GM13976 (cell line): ENCODE measurements at regions not wholly inside any gene's neighbourhood (a gene's known extent, or its start where the extent isn't known, plus 50 kb on each side); places are given as distances from the start of the nearest gene placed in this dataset.

Experiments used
- DNase-seq: peaks from one replicate; pipeline ENCODE4 v3.0.0; 2012; ENCODE audit warnings: low spot score
- in situ Hi-C: fragments of 300-500 bp; cut with MboI; formaldehyde crosslinking; loops from one replicate; pipeline ENCODE4 v1.12.0; 2022; ENCODE audit warnings: low sequenced_read_pairs, mixed read lengths, inconsistent platforms; ENCODE audit not compliant: unreplicated experiment
- TF ChIP-seq, protein P1 (sequence below): IDR thresholded peaks from 2 replicates; pipeline ENCODE4 v1.5.1; 2012; ENCODE audit warnings: borderline replicate concordance, mild to moderate bottlenecking; ENCODE audit not compliant: insufficient read depth; ENCODE audit errors: extremely low read depth, missing control alignments, control extremely low read depth

DNA sequence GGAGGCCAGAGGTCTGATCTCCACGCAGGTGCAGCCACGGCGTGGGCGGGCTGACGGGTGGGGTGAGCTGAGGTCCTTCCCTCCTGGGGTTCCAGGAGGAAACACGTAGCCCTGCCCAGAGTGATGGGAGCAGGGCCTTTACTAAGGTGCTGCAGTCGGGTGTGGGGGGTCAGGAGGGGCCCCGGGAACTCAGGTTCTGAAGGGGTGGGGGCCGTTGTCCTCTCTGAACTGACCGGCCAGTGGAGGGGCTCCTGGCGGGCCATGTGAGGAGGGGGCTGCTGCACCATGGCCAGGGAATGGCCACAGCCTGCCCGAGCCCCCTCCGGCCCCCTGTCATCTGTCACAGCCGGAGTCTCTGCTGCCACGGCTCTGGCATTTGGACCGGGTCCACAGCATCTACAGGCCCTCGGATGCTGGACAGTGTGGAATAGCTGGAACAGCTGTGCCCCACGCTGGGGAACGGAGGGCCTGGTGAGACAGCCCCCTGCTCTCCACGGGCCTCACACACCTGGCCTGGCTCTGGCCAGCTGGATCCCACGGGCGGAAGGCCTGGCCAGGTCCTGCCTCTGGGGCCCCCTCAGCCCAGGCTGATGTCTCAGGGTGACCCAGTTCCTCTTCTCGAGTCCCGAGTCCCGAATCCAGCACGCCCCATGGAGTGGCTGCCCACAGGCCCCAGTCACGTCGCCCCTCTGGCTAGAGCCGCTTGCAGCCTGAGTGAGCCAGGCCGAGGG lies 145.6 kb upstream of the GPC1 start:
- TF ChIP-seq, protein P1, sequence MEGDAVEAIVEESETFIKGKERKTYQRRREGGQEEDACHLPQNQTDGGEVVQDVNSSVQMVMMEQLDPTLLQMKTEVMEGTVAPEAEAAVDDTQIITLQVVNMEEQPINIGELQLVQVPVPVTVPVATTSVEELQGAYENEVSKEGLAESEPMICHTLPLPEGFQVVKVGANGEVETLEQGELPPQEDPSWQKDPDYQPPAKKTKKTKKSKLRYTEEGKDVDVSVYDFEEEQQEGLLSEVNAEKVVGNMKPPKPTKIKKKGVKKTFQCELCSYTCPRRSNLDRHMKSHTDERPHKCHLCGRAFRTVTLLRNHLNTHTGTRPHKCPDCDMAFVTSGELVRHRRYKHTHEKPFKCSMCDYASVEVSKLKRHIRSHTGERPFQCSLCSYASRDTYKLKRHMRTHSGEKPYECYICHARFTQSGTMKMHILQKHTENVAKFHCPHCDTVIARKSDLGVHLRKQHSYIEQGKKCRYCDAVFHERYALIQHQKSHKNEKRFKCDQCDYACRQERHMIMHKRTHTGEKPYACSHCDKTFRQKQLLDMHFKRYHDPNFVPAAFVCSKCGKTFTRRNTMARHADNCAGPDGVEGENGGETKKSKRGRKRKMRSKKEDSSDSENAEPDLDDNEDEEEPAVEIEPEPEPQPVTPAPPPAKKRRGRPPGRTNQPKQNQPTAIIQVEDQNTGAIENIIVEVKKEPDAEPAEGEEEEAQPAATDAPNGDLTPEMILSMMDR: no peak
- peak; percentile 15 for DNase-seq
- in situ Hi-C loops: no loop called here

DNA sequence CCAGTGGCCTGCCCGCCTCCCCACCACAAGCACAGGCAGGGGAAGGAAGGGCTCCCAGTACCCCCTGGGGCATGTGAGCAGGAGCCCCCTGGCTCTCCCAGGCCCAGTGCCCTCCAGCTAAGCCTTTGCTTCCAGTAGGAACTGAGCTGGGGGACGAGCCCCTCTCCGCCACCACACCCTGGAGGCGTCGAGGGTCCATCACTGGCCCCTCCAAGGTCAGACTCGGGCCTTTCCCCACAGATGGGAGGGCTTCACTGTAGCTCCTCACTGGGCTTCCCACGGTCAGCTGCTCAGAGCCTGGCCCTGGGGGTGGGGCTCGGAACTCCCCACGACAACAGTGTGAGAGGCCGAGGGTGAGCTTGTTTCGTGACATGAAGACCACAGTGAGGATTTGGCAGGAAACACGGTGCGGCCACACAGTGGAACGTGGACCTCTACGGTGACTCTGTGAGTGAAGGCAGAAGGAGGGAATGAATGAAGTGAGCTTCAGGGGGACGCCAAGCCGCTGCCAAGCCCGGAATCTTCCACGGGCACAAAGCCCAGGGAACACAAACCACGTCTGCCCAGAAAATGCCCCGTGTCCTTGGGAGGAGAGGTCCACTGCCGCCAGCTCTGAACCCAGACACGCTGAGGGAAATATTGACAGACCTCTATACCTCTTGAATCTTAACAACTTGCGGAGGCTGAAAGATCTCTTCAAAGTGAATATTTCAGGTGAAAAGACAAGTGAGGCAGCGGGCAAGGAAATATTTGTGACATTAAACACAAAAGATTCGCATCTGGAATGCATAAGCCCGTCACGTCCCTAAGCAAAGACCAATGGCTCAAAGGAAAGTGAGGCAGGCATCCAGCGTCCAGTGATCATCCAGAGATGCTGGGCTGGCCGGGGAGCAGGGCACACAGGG lies 144.8 kb upstream of the GPC1 start:
- DNase-seq: no peak
- in situ Hi-C loops: no loop called here
- TF ChIP-seq, protein P1: no peak

- in situ Hi-C loops: no loop called here
- TF ChIP-seq, protein P1: no peak
- DNase-seq: peak; percentile 20
Measured at GRCh38 chr2:240291337-240292034, 144.0 kb upstream of the GPC1 start.

DNA sequence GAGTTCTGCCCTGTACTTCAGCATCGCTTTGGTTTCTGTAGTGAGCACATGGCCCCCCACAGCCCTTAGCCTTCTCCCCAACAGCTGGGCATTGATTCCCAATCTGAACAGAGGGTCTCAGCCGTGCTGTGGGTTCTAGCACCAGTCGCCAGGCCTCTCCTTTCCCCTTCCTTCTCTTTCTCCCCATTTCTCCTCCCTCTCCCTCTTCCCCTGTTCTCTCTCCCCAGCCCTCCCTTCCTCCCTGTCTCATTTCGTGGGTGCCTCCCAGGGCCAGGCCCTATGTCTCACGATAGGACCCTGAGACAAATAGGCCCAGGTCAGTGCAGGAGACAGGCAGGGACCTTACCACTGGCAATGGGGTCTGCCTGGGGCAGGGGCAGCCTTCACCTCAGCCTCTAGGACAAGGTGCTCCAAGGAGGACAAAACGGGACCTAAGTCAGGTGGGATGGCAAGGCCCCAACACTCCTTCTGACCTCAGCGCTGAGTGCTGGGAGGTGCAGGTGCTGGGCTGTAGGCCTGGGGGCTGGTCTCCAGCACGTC lies 143.4 kb upstream of the GPC1 start:
- in situ Hi-C loops: no loop called here
- TF ChIP-seq, protein P1: no peak
- no peak for DNase-seq

DNA sequence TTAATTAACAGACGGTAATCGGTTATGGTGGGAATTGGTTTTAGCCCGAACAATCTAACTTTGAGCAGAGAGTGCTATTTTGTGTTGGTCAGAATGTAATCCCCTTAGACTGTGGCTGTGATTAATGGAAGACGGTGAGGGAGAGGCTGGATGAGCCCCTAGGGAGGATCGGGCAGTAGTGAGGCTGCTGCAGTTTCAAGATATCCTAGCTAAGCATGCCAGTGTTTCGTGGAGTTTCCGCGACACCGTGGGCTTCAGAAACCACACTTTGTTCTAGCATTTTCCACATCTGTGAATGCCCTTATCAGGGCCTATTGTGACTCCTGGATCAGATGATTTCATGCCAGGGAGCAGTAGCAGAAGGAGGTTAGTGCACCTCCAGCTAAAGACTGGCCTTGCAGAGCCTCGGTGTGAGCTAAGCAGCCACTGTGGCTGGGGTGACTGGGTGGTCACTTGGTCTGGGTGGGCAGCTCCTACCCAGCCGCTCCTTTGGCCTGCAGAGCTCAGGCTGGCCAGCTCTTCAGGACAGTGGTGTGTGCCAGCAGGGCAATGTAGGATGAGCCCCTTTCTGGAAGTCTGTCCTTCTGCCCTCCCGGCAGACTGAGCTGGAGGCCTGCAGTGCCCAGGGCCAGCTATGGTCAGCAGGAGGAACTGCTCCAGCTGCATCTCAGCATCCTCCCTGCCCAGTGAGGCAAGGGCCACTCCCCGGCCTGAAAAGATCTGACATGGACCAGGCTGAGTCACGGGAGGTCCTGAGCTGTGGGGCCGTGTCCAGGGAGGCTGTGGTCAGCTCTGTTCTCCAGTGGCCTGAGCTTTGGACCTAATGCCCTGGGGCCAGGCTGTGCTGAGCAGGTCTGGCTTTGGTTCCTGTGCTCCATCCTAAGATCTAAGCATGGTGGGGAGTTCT lies 142.6 kb upstream of the GPC1 start:
- peak; percentile 20 for DNase-seq
- TF ChIP-seq, protein P1: no peak
- in situ Hi-C loops: no loop called here
